ENCODE measurements at regions not wholly inside any gene's neighbourhood (a gene's known extent, or its start where the extent isn't known, plus 50 kb on each side); places are given as distances from the start of the nearest gene placed in this dataset.
"Not testable (repeated sequence)": the region's sequence is repeated elsewhere in the genome, so short reads cannot be mapped to it uniquely, and the experiment has no call there.

DNA sequence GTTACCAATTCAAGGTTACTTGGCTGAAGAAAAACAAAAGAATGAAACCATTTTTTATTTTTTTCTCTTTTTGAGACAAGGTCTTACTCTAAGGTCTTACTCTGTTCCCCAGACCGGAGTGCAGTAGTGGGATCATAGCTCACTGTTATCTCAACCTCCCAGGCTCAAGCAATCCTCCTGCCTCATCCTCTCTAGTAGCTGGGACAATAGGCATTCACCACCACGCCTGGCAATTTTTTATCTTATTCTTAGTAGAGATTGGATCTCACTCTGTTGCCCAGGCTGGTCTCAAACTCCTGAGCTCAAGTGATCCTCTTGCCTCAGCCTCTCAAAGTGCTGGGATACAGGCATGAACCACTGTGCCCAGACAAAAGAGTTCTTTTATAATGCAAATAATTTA lies 3732.0 kb upstream of the OR11H1 start:
- H3K27ac ChIP-seq, H3K9me3 ChIP-seq, DNase-seq, H3K4me3 ChIP-seq, H3K27me3 ChIP-seq, H3K36me3 ChIP-seq, H3K4me1 ChIP-seq: not testable (repeated sequence)

- H3K36me3 ChIP-seq, H3K9me3 ChIP-seq, H3K4me1 ChIP-seq, H3K27ac ChIP-seq, H3K27me3 ChIP-seq, H3K4me3 ChIP-seq: not testable (repeated sequence)
- DNase-seq, result peak in 1 of 3 donors; percentile 25
Observed at GRCh38 chr22:11815481-11815880, 3712.5 kb upstream of the OR11H1 start.

DNA sequence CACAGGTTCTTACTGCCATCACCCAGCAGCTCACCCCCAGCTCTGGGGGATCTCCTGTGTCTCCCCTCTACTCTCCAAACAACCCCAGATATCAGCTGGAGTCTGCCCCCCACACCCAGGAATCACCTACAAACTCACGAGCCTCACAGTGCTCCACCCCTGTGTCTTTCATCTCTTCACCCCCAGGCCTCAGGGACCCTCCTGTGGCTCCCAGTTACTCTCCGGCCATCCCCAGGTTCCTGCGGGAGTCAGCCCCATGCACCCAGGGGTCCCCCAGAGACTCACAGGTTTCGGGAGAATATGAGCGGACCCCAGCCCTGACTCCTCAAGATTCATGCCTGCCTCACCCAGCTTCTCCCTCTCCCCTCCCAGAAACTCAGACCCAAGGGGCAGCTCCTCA lies 3709.1 kb upstream of the OR11H1 start:
- H3K36me3 ChIP-seq, H3K27me3 ChIP-seq, H3K4me1 ChIP-seq, H3K4me3 ChIP-seq, H3K27ac ChIP-seq, H3K9me3 ChIP-seq: not testable (repeated sequence)
- peak in 1 of 3 donors; percentile 39 for DNase-seq

- DNase-seq, result peak in 1 of 3 donors; percentile 13
- not testable (repeated sequence) for H3K9me3 ChIP-seq, H3K27ac ChIP-seq, H3K27me3 ChIP-seq, H3K36me3 ChIP-seq, H3K4me1 ChIP-seq, H3K4me3 ChIP-seq
Observed at GRCh38 chr22:11822326-11822725, 3705.7 kb upstream of the OR11H1 start.

DNA sequence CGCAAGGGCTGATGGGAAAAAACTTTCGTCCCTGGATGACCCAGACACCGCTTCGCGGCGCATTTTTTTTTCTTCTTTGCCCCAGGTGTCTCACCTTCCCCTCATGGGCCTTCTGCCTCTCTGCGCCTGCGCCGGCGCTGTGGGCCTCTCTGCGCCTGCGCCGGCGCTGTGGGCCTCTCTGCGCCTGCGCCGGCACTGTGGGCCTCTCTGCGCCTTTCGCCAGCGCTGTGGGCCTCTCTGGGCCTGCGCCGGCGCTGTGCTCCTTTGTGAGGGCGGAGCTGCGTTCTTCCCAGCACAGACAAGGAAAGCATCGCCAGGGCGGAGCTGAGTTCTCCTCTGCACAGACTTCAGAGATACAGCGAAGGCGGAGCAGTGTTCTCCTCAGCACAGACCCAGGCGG lies 3703.0 kb upstream of the OR11H1 start:
- H3K4me1 ChIP-seq, H3K27me3 ChIP-seq, H3K27ac ChIP-seq, DNase-seq, H3K4me3 ChIP-seq, H3K36me3 ChIP-seq, H3K9me3 ChIP-seq: not testable (repeated sequence)

GRCh38 chr22:11826000-11826399 lies 3702.0 kb upstream of the OR11H1 start:
- not testable (repeated sequence) for H3K4me1 ChIP-seq, DNase-seq, H3K36me3 ChIP-seq, H3K4me3 ChIP-seq, H3K27ac ChIP-seq, H3K27me3 ChIP-seq, H3K9me3 ChIP-seq

DNA sequence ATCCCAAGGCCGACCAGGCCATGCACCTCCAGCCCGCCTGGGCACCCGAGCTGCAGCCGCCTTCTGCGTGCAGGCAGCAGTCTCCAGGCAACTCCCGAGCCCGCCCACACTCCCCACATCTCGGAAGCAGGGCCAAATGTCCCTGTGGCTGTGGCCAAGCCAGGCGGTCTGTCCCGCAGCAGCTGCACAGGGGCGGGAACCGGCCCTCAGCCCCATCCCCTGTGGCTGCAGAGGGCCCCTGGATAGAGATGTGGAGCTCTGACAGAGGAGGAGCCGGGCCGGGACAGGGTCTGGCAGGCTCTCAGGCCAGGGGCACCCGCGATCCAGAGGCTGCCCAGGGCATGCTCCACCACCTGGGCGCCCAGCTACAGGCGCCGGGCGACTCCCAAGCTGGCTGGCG lies 3698.6 kb upstream of the OR11H1 start:
- not testable (repeated sequence) for H3K9me3 ChIP-seq, H3K36me3 ChIP-seq, H3K4me3 ChIP-seq, H3K27me3 ChIP-seq, H3K4me1 ChIP-seq, H3K27ac ChIP-seq
- peak in 2 of 3 donors; percentile 40 to 43 for DNase-seq

Measured in Peyer's patch (tissue), 4 donors.